ENCODE measurements at regions not wholly inside any gene's neighbourhood (a gene's known extent, or its start where the extent isn't known, plus 50 kb on each side); places are given as distances from the start of the nearest gene placed in this dataset.
"Not testable (repeated sequence)": the region's sequence is repeated elsewhere in the genome, so short reads cannot be mapped to it uniquely, and the experiment has no call there.

DNA sequence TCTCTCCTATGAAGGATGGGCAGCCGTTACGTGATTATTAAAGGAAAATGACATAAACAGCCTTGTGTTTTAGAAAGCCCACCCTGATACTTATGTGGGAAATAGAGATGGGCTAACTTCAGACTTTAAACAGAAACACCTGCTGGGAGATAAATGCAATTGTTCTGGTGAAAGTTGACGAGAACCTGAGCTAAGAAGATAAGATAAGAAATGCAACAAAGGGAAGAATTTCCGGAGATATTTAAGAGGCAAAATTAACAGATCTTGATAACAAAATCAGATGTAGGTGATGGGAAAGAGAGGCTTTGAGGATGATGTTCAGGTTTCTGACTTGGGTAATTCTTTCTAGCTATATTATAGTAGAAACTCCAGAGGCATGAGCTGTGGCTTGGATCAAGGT is 102.7 kb upstream of the SLC7A11 start:
- no peak for DNase-seq

DNA sequence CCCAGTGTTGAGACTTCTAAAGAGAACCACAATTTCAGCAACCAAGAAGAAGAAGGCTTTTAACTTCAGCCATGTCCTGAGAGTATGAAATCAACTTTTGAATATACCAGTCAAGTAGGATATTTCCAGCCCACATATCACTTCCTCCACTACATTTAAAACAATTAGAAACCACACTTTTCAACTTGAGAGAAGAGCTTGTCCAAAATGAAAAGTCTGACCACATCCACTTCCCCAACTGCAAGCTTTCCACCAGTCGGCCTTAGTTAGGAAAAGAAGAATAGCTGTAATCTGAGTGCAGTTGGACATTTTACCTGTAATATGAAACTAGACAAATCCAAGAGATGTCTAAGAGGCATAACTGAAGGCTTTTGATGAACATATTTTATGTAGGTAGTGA is 101.9 kb upstream of the SLC7A11 start:
- no peak for DNase-seq

DNA sequence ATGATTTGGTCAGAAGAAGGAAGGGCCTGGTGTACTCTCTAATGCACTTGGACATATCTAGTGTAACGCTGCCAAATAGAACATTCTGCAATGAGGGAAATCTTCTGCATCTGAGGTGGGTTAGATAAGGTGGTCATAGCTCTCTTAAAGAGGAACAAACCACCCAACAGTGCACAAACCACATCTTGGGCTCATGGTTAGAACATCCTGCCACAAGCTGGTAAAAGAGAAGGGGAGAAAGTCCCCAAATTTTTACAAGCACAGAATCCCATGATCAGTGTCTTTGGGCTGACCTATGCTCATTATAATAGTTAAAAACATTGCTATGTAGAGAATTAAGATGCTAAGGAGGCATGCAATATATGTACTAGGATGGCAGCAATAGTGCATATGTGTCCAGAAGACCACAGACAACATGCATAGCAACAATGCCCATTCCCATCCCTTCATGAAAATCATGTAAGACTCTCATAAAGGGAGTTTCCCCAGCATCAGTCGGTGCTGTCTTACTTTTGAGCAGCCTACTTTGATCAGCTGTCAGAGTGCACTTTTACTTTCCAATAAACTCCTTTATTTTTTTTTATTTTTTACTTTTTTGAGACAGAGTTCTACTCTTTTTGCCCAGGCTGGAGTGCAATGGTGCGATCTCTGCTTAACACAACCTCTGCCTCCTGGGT is 99.7 kb upstream of the SLC7A11 start:
- DNase-seq: no peak

DNA sequence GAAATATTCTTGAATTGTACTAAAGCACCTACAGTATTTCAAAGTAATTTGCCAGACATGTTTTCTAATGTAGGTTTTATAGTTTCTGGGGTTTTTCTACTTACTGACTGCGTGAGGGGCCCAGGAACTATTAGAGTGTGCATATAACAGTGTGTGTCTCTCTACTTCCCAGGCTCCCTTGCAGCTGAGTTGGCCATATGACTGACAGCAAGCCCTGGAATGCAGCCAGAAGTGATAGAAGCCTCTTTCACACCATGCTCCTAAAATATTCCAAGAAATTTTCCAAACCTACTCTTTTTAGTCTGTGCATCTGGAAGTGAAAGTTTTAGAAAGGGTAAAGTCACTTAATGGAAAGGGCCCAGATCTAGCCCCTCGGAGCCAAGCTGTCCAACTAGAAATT is 96.7 kb upstream of the SLC7A11 start:
- DNase-seq: no peak

DNA sequence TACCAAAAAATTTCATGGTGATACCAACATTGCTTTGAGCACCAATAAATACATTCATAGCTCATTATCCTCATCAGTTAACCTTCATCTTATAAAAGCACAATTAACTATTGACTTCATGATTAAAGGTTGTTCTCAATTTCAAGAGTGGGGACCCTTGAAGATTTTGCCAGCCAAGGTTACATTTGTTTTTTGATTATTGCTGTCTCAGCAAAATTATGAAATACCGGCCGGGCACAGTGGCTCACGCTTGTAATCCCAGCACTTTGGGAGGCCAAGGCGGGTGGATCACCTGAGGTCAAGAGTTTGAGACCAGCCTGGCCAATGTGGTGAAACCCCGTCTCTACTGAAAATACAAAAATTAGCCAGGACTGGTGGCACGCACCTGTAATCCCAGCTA is 96.1 kb upstream of the SLC7A11 start:
- DNase-seq: not testable (repeated sequence)

DNA sequence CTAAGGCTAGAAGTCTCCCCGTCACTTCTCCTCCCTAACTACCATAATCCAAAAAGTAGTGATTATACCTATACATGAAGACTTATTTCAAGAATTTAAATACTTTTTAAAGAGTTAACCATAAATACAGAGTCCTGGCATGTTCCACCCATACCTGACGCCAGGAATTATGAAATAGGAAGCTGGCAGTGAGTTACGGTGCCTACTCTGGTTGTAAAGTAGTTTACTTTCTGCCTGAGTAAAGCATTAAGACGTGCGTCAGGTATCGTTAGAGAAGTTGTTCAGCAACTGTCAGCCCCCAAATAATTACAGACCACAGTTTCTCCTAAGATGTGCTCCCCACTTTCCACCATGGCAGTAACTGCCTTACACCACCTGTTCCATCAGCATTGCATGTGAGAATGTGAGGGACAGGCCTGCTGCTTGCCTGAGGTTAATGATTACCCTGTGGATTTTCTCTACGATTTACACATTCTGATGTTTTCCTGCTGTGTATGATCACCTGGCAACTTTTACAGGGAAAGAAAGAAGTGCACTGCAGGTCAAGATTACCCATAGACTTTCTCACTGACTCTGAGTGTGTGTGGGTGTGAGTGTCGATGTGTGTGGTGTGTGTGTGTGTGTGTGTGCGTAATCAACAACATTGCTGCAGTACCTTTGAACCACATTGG is 92.3 kb upstream of the SLC7A11 start:
- DNase-seq: no peak

DNA sequence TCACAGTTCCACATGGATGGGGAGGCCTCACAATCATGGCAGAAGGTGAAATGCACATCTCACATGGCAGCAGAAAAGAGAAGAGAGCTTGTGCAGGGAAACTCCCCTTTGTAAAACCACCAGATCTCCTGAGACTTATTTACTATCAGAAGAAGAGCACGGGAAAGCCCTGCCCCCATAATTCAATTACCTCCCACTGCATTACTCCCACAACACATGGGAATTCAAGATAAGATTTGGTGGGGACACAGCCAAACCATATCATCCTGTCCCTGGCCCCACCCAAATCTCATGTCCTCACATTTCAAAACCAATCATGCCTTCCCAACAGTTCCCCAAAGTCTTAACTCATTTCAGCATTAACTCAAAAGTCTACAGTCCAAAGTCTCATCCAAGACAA is 90.3 kb upstream of the SLC7A11 start:
- DNase-seq: not testable (repeated sequence)

DNA sequence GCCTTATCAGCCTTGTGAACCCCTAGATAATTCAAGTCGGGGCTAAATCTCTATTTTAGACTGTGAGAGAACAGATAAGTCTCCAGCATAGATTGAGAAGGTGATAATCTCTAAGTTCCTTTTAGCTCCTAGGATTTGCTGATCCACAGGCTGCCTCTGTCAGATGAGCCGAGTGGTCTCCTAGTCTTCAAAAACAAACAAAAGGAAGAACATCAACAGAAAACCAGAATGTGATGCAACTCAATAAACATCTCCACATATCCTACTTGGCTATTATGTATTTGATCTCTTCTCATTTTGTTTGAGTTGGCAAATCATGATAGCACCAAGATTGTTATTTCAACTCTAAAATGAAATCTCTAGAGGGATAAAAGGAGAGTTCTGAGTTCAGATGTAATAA is 88.4 kb upstream of the SLC7A11 start:
- no peak for DNase-seq

DNA sequence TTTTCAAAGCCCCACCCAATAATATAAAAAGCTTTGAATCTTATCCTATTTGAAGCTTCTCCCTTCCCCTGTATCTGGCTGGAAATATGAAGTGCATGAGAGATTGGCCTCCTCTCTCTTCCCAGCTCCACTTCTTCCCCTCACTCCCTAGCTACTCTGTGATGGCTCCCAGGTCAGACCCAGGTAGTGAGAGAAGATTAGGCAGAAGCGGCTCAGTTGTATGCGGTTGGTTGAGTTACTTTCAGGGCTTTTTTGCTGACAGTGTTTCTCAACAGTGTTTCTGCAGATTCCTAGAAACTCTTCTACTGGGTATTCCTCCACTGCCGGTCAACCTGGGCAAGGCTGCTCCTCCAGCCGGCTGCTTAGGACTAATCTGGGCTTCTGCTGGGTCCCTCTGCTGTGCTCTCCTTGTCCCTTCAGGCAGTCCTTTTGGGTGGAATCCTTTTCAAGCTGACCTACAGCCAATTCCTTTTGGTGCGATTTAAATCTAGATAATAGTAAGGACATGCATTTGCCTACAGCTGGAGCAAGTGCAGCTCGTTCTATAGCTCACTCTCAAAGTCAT is 87.4 kb upstream of the SLC7A11 start:
- no peak for DNase-seq

DNA sequence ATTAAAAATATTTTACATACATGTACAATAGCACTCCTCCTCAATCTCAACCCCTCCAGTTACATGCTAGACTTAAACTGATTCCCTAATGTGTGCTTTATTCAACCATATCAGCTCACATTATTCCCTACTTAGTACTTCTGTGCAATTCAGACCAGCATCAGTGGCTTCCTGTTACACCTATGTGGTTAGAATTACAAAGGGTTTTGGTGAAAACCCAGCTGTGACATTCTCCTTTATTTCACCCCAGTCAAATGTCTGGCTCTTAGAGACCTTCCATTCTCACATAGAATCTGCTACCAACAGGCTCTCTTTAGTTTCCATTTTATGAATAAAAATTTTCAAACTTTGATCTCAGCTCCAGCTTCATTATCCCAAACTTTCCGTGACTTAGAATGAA is 85.2 kb upstream of the SLC7A11 start:
- DNase-seq: no peak

DNA sequence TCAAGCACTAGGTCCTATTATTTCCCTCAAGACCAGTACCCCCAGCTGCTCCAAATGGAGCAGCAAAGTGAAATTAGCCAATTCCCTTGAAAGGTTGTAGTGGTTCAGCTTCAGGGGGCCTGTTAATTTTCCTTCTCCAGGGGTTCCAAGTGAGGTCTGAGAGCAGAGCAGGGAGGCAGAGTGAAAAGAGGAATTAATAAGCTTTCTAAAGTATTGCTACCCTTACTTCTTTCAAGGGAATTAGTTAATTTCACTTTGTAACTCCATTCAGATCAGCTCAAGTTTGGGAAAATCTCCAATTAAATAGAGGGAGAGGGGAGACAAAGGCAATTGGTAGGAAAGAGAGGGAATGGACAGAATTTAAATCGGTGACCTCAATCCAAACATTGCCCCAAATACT is 78.7 kb upstream of the SLC7A11 start:
- DNase-seq: no peak

DNA sequence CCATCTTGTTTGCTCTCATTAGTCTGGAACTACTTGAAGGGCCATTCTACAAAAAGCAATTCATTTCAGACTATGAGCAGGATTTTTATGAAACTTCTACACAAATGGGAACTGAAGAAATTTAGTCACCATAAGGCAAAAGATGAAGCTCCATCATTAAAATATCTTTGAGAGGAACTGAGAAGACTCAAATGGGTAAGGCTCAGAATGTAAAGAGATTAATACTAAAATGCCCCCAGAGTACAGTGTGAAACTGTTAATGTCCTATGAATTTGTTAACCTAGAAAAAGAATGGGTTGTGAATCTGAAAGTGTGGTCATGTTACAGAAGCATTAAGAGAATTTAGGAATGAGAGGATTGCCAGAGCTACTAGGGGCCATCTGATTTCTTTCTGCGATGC is 77.9 kb upstream of the SLC7A11 start:
- no peak for DNase-seq

DNA sequence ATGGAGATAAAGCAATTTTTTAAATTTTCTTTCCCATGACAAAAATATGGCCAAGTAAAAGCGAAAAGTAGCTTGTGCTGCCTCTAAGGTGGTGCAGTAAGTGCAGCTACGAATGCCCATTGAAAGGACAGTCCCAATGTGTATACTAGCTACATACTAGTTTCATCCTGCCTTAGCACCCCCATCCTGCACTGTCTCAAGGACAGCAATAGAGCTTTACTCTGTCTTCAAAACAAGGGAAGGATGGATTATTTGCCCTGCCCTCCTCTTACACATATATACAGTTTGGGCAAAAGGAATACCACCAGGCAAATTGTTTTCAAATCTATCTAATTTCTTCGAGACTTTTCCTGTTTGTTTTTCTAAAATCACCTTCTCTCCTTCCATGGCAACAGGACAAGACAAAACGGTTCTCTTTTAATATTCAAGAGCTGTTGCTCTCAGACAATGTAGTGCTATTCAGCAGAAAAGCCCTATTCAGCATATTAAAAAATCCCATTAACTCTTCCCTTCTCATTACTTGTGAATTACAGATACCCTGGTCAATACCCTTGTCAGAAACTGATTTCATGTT is 75.1 kb upstream of the SLC7A11 start:
- DNase-seq: no peak

DNA sequence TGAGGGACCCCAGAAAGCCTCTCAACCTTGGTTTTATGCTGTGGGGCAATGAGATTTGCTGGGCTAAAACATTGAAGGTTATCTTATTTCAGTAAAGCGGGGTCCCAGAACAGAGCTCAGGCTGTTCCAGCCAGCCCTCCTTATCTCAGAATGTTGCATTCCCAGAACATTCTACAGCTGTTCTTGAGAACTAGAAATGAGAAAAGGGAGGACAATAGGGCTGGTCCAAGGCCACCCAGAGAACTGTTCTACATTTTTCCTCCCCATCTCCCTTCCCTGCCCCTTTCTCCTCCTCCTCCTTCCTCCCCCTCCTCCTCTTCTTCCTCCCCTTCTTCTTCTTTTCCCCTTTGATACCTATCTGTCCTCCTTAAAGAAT is 70.4 kb upstream of the SLC7A11 start:
- no peak for DNase-seq

DNA sequence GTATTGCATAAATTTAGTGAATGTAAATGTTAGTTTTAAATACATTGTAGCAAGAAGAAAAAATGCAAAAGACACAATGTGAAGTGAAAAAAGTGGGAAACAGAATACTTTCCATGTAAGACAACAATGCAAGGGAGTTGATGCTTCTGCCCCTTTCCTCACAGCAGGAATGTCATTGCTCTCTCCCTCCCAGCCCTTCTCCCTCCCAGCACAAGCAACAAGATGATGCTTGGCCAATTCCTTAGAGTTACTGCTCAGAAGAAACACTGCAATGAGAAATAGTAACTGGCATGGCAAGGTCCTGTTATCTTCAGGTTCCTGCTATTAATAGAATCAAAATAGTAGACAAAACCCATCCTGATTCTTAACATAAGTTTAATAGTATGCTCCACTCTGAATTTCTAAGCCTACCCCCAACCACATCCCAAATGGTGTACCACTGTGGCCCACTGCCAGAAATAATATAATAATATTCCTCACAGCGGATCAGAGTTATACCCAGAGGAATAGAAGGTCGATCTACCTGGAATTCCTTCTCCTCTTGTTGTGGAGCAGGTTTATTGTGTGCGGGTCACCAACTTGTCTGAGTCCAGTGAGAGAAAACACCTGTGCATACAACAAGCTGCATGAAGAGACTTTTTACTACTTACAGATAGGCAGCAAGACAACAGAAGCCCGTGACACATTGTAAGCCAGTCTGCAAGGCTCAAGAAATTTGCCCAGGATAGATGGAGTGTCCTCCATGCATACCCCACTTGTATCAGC is 69.8 kb upstream of the SLC7A11 start:
- DNase-seq: no peak

DNA sequence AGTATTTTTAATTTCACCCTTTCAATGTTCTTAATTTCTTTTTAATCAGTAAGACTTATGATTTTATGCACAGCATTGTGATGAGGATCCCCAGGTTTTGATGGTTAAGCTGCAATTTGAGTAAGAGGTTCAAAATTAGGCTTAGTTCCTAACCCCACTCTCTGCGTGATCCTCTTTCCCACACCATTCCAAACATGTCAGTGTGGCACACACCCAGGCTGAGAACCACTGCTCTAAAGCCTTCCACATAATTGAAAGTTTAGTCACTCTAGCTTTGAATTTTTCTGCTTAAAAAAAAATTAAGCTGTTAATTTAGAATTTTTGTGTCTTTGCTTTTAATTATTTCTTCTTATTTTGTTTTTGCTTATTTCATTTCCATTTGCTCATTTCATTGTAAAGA is 68.8 kb upstream of the SLC7A11 start:
- no peak for DNase-seq

DNA sequence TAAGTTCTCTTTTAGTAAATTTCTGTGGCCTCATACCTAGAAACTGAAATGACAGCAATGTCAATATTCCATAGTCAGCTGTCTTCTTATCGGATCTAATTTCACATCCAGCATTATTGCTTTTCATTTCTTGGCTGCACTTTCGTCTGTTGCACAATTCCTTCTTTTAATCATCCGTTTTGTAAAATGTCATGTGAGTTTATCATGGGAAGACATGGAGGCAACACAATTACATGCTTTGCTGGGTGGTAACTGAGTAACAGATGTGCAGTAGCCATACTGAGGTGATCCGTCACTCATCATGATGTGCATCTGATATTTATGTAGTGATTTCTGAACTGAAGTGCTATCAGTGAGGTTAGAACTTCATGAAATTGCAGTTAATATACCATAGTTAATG is 68.3 kb upstream of the SLC7A11 start:
- DNase-seq: no peak

DNA sequence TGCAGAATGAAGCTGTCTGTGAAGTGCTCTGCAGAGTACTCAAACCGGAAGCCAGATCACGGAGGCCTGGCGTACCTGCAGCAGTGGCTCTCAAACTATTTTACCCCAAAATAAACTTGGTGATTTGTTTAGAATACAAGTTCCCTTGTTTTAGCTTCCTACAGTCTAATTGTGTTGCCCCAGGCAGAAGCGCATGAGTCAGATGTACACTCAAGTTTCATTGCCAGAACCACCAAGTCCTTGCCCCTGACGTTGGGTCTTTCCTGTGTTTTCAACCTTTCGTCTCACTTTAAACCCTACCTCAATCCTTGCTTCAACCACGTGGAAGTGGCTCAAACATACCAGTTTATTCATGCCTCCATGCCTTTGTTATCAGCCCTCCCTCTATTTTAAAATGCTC is 66.2 kb upstream of the SLC7A11 start:
- DNase-seq: no peak

DNA sequence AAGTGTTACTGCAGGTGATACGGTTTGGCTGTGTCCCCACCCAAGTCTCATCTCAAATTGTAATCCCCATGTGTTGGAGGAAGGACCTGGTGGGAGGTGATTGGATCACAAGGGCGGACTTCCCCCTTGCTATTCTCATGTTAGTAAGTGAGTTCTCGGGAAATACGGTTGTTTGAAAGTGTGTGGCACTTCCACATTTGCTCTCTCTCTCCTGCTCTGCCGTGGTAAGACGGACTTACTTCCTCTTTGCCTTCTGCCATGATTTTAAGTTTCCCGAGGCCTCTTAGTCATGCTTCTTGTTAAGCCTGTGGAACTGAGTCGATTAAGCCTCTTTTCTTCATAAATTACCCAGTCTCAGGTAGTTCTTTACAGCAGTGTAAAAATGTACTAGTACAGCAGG is 65.2 kb upstream of the SLC7A11 start:
- no peak for DNase-seq

DNA sequence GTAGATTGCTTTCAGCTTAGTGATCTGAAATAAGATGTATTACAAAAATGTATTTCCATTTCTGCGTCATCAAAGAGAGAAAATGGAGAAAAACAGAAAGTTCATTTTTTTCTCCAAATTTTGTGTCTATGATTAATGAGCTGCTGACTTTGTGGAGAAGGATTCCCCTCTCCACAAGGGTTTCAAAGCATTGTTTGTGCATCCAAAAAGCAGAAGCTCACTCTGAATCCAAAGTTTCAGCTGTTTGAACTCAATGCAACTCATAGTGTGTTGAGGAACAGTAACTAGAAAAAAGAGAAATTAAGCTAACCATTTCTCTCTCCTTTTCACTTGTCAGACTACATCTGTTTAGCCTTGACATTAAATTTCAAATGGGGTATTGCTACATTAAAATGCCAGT is 62.9 kb upstream of the SLC7A11 start:
- no peak for DNase-seq

DNA sequence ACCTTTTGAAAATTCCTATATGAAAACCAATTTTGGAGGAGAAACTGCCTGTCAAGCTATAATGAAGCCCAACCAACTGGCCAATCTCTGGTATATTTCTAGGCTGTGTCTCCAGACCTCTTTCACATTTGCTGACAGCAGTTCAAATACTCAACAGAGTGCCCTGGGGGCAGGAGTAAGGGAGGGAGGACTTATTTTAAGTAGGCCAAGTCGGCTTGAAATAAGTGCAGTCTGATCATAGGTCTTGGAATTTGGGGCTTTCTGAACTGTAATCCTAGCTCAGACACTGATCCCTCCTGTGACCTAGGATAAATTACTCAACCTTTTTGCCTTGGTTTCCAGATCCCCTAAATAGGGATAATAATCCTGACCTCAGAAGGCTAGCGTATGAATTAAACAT is 59.4 kb upstream of the SLC7A11 start:
- DNase-seq: no peak

DNA sequence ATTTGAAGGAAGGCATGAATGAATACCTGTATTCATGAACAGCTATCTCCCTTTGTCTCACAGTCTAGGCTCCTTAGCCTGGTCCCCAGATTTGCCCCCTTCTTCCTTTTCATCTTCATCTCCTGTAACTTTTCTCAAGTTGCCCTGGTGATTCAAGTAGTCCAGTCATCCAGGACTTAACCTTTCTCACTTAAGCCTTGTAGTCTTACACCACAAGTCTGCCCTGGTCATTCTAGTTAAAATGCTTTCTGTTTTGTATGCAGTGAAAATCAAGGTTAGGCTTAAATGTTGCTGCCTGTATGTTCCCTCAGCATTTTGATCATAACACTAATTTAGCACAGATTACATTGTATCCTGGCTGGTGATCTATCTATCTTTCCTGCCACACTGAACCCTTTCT is 58.5 kb upstream of the SLC7A11 start:
- no peak for DNase-seq

DNA sequence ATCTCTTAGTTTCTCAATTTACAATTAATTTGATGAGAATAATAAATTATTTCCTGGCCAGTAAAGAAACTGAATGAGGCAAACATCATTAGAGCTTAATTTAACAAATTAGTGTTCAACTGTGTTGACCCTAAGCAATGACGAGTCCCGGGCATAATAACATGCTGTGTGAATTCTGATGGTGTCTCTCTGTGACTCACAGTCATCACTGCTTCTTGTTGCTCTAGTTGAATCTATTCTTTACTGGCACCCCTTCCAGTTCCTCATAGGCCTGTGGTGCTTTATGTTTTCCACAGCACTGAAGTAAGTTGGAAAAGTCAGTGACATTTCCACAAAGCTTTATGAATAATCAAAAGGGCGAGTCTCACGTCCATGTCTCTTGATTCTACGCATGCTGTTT is 57.7 kb upstream of the SLC7A11 start:
- no peak for DNase-seq

DNA sequence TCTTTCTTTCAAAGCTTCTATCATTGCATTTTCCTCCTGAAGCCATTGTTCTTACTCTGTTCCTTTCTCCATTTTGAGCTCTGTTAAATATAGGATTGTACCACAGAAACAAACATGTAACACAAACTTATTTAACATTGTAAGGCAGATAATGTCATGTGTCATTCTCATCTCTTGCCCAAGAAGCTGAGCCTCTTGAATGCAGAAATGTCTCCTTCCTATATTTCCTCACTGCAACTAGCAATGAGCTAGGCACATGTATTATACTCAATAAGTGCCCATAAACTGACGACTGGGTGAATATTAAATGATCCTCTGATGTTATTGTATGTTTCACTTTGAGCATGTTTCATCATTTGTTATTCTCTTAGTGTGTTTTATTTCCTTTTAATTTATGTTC is 56.7 kb upstream of the SLC7A11 start:
- DNase-seq: no peak
